ENCODE measurements at regions not wholly inside any gene's neighbourhood (a gene's known extent, or its start where the extent isn't known, plus 50 kb on each side); places are given as distances from the start of the nearest gene placed in this dataset.

DNA sequence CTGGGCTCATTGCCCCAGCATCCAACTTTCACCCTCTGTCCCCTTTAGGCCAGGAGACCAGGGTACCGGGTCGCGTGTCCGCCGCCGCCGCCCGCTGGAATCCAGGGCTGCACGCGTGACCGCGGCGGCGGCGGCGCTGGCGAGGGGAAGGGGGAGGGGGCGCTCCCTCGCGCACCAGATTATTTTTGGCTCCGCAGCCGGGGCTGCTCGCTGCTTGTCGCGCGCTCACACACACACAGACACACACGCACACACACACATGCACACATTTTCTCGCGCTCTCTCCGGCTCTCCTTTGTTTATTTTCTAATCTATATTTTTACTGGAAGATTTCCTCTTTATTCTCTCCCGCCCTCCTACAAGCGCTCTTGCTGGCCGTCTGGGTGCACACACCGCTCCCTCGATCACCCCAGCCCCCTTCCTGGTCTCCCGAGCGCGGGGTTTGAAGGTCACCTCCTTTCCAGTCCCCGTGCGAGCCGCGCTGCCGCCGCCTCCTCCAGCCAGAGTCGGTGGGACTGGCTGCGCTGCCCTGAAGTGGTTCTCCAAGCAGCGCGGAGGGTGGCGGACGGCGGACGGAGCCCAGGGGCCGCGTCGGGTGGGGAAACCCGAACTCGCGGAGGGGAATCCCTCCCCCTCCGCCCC is 921.4 kb upstream of the EEF2KMT start:
- no peak for TF ChIP-seq EP300 (IDR thresholded peaks at IDR 0.05; ENCODE audit: borderline replicate concordance)
- TF ChIP-seq, protein P1, sequence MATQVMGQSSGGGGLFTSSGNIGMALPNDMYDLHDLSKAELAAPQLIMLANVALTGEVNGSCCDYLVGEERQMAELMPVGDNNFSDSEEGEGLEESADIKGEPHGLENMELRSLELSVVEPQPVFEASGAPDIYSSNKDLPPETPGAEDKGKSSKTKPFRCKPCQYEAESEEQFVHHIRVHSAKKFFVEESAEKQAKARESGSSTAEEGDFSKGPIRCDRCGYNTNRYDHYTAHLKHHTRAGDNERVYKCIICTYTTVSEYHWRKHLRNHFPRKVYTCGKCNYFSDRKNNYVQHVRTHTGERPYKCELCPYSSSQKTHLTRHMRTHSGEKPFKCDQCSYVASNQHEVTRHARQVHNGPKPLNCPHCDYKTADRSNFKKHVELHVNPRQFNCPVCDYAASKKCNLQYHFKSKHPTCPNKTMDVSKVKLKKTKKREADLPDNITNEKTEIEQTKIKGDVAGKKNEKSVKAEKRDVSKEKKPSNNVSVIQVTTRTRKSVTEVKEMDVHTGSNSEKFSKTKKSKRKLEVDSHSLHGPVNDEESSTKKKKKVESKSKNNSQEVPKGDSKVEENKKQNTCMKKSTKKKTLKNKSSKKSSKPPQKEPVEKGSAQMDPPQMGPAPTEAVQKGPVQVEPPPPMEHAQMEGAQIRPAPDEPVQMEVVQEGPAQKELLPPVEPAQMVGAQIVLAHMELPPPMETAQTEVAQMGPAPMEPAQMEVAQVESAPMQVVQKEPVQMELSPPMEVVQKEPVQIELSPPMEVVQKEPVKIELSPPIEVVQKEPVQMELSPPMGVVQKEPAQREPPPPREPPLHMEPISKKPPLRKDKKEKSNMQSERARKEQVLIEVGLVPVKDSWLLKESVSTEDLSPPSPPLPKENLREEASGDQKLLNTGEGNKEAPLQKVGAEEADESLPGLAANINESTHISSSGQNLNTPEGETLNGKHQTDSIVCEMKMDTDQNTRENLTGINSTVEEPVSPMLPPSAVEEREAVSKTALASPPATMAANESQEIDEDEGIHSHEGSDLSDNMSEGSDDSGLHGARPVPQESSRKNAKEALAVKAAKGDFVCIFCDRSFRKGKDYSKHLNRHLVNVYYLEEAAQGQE (IDR thresholded peaks at IDR 0.05; ENCODE audit: low read depth) = no peak
- no peak for TF ChIP-seq CREB1 (IDR thresholded peaks at IDR 0.05; ENCODE audit: low read depth)
- TF ChIP-seq FOXM1 (IDR thresholded peaks at IDR 0.05; ENCODE audit: borderline replicate concordance, low read depth) = no peak
- TF ChIP-seq CEBPB (IDR thresholded peaks at IDR 0.05) = no peak
- TF ChIP-seq, protein P2, sequence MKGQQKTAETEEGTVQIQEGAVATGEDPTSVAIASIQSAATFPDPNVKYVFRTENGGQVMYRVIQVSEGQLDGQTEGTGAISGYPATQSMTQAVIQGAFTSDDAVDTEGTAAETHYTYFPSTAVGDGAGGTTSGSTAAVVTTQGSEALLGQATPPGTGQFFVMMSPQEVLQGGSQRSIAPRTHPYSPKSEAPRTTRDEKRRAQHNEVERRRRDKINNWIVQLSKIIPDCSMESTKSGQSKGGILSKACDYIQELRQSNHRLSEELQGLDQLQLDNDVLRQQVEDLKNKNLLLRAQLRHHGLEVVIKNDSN (IDR thresholded peaks at IDR 0.05) = no peak
- TF ChIP-seq YY1 (IDR thresholded peaks at IDR 0.05; ENCODE audit: low read depth) = no peak
- no peak for TF ChIP-seq TEAD4 (IDR thresholded peaks at IDR 0.05)
- TF ChIP-seq, protein P3, sequence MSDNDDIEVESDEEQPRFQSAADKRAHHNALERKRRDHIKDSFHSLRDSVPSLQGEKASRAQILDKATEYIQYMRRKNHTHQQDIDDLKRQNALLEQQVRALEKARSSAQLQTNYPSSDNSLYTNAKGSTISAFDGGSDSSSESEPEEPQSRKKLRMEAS (IDR thresholded peaks at IDR 0.05) = no peak
- no peak for TF ChIP-seq TCF12 (IDR thresholded peaks at IDR 0.05; ENCODE audit: low read depth)
- TF ChIP-seq NFIC (IDR thresholded peaks at IDR 0.05) = no peak
- TF ChIP-seq TAF1 (IDR thresholded peaks at IDR 0.05; ENCODE audit: low read depth) = no peak
- TF ChIP-seq ZBTB7A (IDR thresholded peaks at IDR 0.05; ENCODE audit: low read depth) = no peak
- no peak for TF ChIP-seq EGR1 (IDR thresholded peaks at IDR 0.05)

DNA sequence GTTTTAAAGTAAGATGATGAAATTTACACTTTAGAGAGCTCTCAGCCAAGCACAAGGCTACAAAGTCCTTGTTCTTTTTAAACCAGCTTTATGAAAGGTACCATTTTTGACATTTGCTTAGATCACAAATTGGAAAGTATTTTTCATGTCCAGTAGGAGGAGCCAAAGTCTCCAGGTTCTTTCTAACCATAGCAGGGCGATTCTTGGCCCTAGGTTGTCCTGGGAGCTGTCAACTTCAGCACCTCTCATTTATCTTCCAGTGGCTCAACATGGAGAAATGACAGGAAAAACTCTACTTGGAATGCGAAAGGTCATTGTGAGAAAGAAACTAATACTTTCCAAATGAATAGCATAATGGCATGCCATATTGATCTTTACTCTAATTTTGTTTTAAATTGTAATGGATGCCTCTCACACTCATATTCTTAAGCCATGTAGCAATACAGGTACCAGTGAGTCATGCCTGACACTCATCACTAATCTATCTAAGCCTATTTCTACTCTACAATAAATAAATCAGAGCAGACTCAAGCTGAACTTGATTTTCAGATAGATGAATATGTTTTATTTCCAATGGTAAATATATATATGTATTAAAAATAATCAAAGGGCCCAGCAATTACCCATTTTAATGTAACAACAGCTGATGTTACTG is 919.1 kb upstream of the EEF2KMT start:
- TF ChIP-seq EGR1 (IDR thresholded peaks at IDR 0.05) (no peak), RAD21 (IDR thresholded peaks at IDR 0.05; ENCODE audit: low read depth) (peak; percentile 35)
- TF ChIP-seq, protein P1 (IDR thresholded peaks at IDR 0.05; ENCODE audit: low read depth) = peak; percentile 69

DNA sequence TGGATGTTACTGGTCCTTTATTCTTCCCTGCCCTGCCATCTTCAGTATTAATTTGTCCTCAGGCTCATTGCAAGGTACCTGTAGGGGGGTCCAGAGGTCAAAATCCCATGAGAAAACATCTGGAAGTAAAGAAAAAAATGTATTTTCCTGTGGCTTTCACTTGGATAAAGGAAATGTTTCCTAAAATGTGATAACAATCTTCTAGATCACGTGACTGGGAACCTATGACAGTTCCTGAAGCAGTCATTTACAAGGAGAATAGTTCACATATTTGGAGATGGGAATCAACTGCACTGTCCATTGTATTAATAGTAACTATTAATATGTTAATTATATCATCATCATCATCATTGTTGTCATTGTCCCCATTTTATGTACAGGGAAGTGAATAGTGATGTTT is 915.1 kb upstream of the EEF2KMT start:
- TF ChIP-seq FOXM1 (IDR thresholded peaks at IDR 0.05; ENCODE audit: borderline replicate concordance, low read depth) (no peak), CREB1 (IDR thresholded peaks at IDR 0.05; ENCODE audit: low read depth) (no peak)
- TF ChIP-seq, protein P2 (IDR thresholded peaks at IDR 0.05) = no peak

DNA sequence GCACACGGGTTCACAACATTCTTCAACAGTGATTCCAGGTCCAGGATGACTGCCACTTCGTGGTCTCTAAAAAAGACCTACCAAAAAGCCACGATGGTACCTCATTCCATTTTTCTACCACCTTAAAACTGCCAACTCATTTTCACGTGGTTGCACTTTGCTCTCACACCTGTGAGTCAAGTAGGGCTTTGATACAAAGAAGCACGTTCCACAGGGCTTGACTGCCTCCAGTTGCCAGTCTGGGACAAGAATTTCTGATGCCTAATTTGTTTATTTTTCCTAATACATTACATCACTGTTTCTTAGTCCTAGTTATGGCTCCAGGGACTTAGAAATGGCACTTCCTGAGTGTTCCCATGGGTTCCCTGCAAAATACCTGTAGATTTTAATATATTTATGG is 911.6 kb upstream of the EEF2KMT start:
- TF ChIP-seq CREB1 (IDR thresholded peaks at IDR 0.05; ENCODE audit: low read depth) = no peak
- TF ChIP-seq, protein P3 (IDR thresholded peaks at IDR 0.05) = no peak
- no peak for TF ChIP-seq ZBTB7A (IDR thresholded peaks at IDR 0.05; ENCODE audit: low read depth)
- TF ChIP-seq EP300 (IDR thresholded peaks at IDR 0.05; ENCODE audit: borderline replicate concordance) = no peak
- no peak for TF ChIP-seq FOXM1 (IDR thresholded peaks at IDR 0.05; ENCODE audit: borderline replicate concordance, low read depth)

DNA sequence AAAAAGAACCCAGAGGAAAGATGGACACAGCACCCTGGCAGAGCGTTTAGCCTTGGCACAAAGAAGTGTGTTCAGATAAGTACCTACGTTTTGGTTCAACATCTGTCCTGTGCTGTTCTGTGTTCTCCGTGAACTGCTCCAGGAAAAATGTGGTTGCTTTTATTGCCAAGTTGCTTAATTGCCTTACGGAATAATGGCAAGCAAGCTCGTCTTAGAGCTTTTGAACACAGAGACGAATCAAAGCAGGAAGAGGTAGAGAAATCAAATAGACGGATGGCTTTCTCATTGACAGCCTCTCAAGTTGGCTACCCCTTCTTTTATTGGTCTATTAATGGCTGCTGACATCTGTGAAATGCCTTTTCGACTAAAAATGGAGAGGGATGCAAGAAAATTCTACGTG is 911.1 kb upstream of the EEF2KMT start:
- TF ChIP-seq TEAD4 (IDR thresholded peaks at IDR 0.05) (no peak), CEBPB (IDR thresholded peaks at IDR 0.05) (no peak), NFIC (IDR thresholded peaks at IDR 0.05) (no peak), TCF12 (IDR thresholded peaks at IDR 0.05; ENCODE audit: low read depth) (no peak), RAD21 (IDR thresholded peaks at IDR 0.05; ENCODE audit: low read depth) (no peak), TAF1 (IDR thresholded peaks at IDR 0.05; ENCODE audit: low read depth) (no peak)
- TF ChIP-seq, protein P3 (IDR thresholded peaks at IDR 0.05) = no peak
- TF ChIP-seq, protein P1 (IDR thresholded peaks at IDR 0.05; ENCODE audit: low read depth) = no peak

Measured in Ishikawa (cell line).